GM23338 (cell line): ENCODE measurements at regions not wholly inside any gene's neighbourhood (a gene's known extent, or its start where the extent isn't known, plus 50 kb on each side); places are given as distances from the start of the nearest gene placed in this dataset.

Experiments used
- ATAC-seq: fragments of 200-7000 bp; cut with Tn5 transposase; 3 replicates; pipeline ENCODE4 v1.9.1; 2020
- DNase-seq: peaks from one replicate; pipeline ENCODE4 v3.0.0-alpha.2; 2015; ENCODE audit warnings: low spot score
- H2AFZ ChIP-seq: fragments of 200-600 bp; sonication (generic); 2 replicates; pipeline ENCODE4 v1.8.0; 2016; ENCODE audit warnings: antibody characterized with exemption, mild to moderate bottlenecking, moderate library complexity
- H3F3A ChIP-seq: fragments of 200-600 bp; sonication (generic); replicated peaks from 2 replicates; pipeline ENCODE4 v1.8.0; 2017; ENCODE audit warnings: antibody characterized with exemption, mixed run types, low read depth
- H3K27ac ChIP-seq: fragments of 200-600 bp; sonication (generic); 2 replicates; pipeline ENCODE4 v1.6.1; 2016; ENCODE audit warnings: low read depth
- H3K27me3 ChIP-seq: fragments of 200-600 bp; sonication (generic); 2 replicates; pipeline ENCODE4 v1.8.0; 2016; ENCODE audit warnings: mild to moderate bottlenecking, mixed run types, moderate library complexity; ENCODE audit not compliant: insufficient read depth
- H3K36me3 ChIP-seq: fragments of 200-600 bp; sonication (generic); 2 replicates; pipeline ENCODE4 v1.8.0; 2016; ENCODE audit warnings: mild to moderate bottlenecking; ENCODE audit not compliant: insufficient read depth
- H3K4me1 ChIP-seq: fragments of 200-600 bp; sonication (generic); 2 replicates; pipeline ENCODE4 v1.8.0; 2016; ENCODE audit warnings: mild to moderate bottlenecking, moderate library complexity; ENCODE audit not compliant: insufficient read depth
- H3K4me2 ChIP-seq: fragments of 200-600 bp; sonication (generic); 2 replicates; pipeline ENCODE4 v1.7.1; 2017; ENCODE audit warnings: mixed run types
- H3K4me3 ChIP-seq: fragments of 200-600 bp; sonication (generic); 2 replicates; pipeline ENCODE4 v1.6.1; 2016; ENCODE audit warnings: mixed run types
- H3K79me2 ChIP-seq: fragments of 200-600 bp; sonication (generic); replicated peaks from 2 replicates; pipeline ENCODE4 v1.8.0; 2017; ENCODE audit warnings: mild to moderate bottlenecking; ENCODE audit not compliant: insufficient read depth
- H3K9me2 ChIP-seq: fragments of 200-600 bp; sonication (generic); 2 replicates; pipeline ENCODE4 v1.8.0; 2017; ENCODE audit not compliant: insufficient read depth
- H4K20me1 ChIP-seq: fragments of 200-600 bp; sonication (generic); replicated peaks from 2 replicates; pipeline ENCODE4 v1.8.0; 2017; ENCODE audit warnings: mild to moderate bottlenecking; ENCODE audit not compliant: insufficient read depth
- H3K27ac Mint-ChIP-seq: 2 replicates; pipeline ENCODE4 v1.8.0; 2020; ENCODE audit warnings: inconsistent platforms, mild to moderate bottlenecking, moderate library complexity, mixed read lengths
- H3K27me3 Mint-ChIP-seq: 3 replicates; pipeline ENCODE4 v1.8.0; 2022; ENCODE audit warnings: low read depth, mild to moderate bottlenecking, moderate library complexity, mixed read lengths, inconsistent platforms; ENCODE audit not compliant: insufficient read depth, poor library complexity
- H3K36me3 Mint-ChIP-seq: 3 replicates; pipeline ENCODE4 v1.8.0; 2021; ENCODE audit warnings: low read depth, mild to moderate bottlenecking, inconsistent platforms, moderate library complexity, mixed read lengths
- H3K4me1 Mint-ChIP-seq: 3 replicates; pipeline ENCODE4 v1.8.0; 2020; ENCODE audit warnings: mild to moderate bottlenecking, inconsistent platforms, mixed read lengths
- H3K4me3 Mint-ChIP-seq: 3 replicates; pipeline ENCODE4 v1.8.0; 2021; ENCODE audit warnings: moderate library complexity, mild to moderate bottlenecking, inconsistent platforms, mixed read lengths
- H3K9me3 Mint-ChIP-seq: 3 replicates; pipeline ENCODE4 v1.8.0; 2020; ENCODE audit warnings: moderate library complexity, mild to moderate bottlenecking, inconsistent platforms, mixed read lengths
- CREB1 ChIP-seq: fragments of 250-450 bp; sonication (Bioruptor Pico); IDR thresholded peaks from 2 replicates; pipeline ENCODE4 v1.5.0; 2020; ENCODE audit warnings: low read depth, mild to moderate bottlenecking, moderate library complexity
- CTCF ChIP-seq, 2 experiments: fragments of 200-600 bp in 1 of 2; sonication (generic) in 1 of 2; conservative IDR thresholded peaks; 2 replicates each; pipeline versions ENCODE4 v1.5.1 to v1.6.1; 2016 to 2017; ENCODE audit warnings: antibody characterized with exemption in 2 of 2, low read depth in 2 of 2, mild to moderate bottlenecking in 2 of 2, moderate library complexity in 1 of 2
- ETS1 ChIP-seq: IDR thresholded peaks from 2 replicates; pipeline ENCODE4 v1.6.1; 2016; ENCODE audit warnings: antibody characterized with exemption
- EZH2 ChIP-seq: fragments of 200-600 bp; sonication (generic); IDR thresholded peaks from one replicate; pipeline ENCODE4 v1.8.0; 2017; ENCODE audit warnings: antibody characterized with exemption, mild to moderate bottlenecking, low read depth; ENCODE audit not compliant: unreplicated experiment
- EZH2phosphoT487 ChIP-seq: fragments of 200-600 bp; sonication (generic); IDR thresholded peaks from one replicate; pipeline ENCODE4 v1.8.1; 2018; ENCODE audit warnings: antibody characterized with exemption; ENCODE audit not compliant: unreplicated experiment
- JUNB ChIP-seq: IDR thresholded peaks from one replicate; pipeline ENCODE4 v1.6.1; 2016; ENCODE audit warnings: antibody characterized with exemption; ENCODE audit not compliant: unreplicated experiment
- NANOG ChIP-seq: IDR thresholded peaks from 2 replicates; pipeline ENCODE4 v1.6.1; 2016; ENCODE audit warnings: antibody characterized with exemption, borderline replicate concordance
- POLR2AphosphoS5 ChIP-seq: IDR thresholded peaks from 2 replicates; pipeline ENCODE4 v1.6.1; 2016; ENCODE audit warnings: antibody characterized with exemption, low read depth
- ZNF114 ChIP-seq: fragments of 250-450 bp; sonication (Bioruptor Pico); IDR thresholded peaks from 2 replicates; pipeline ENCODE4 v1.5.0; 2020; ENCODE audit warnings: mild to moderate bottlenecking, moderate library complexity
- ZNF331 ChIP-seq: fragments of 250-450 bp; sonication (Bioruptor Pico); IDR thresholded peaks from 2 replicates; pipeline ENCODE4 v1.5.0; 2020; ENCODE audit warnings: low read depth, mild to moderate bottlenecking, moderate library complexity
- TF ChIP-seq, protein P1 (sequence below): fragments of 250-450 bp; sonication (Bioruptor Pico); IDR thresholded peaks from 2 replicates; pipeline ENCODE4 v1.5.0; 2020; ENCODE audit warnings: mild to moderate bottlenecking, moderate library complexity

- Histone ChIP-seq H3K9me2 (no peaks in the 10 kb centered on the region; the same call in 1 of the 2 replicates), H3K4me1 (no peaks in the 10 kb centered on the region; the same call in 1 of the 2 replicates), H3K4me2 (no peak overlapping the region), H3K36me3 (no peaks in the 10 kb centered on the region), H3K79me2 (no peaks in the 10 kb centered on the region), H3K27me3 (no peaks in the 10 kb centered on the region), H3K27ac (no peak overlapping the region), H2AFZ (no peak overlapping the region), H3F3A (no peaks in the 10 kb centered on the region), H3K4me3 (no peak overlapping the region), H4K20me1 (no peaks in the 10 kb centered on the region)
- TF ChIP-seq ZNF331 (CRISPR knock-in tag), result no peak
- H3K4me1 Mint-ChIP-seq, result peaks cover 18% of the 10 kb centered on the region
- H3K4me3 Mint-ChIP-seq, result no peak overlapping the region
- H3K27me3 Mint-ChIP-seq, result peaks cover 6% of the 10 kb centered on the region
- DNase-seq (no peak), ATAC-seq (no peak)
- no peaks in the 10 kb centered on the region for H3K36me3 Mint-ChIP-seq
- no peaks in the 10 kb centered on the region for H3K9me3 Mint-ChIP-seq
- H3K27ac Mint-ChIP-seq, result no peak overlapping the region
These were observed 500.4 kb downstream of the MIAT start for GRCh38 chr22:27157666-27158370.

GRCh38 chr22:27159016-27159415 lies 501.6 kb downstream of the MIAT start:
- no peaks in the 10 kb centered on the region; the same call in 1 of the 2 replicates for H3K4me1 ChIP-seq
- H3K36me3 Mint-ChIP-seq, result no peaks in the 10 kb centered on the region
- TF ChIP-seq NANOG (no peak), POLR2AphosphoS5 (no peak), CREB1 (CRISPR knock-in tag) (no peak), ZNF114 (CRISPR knock-in tag) (no peak), ETS1 (no peak), EZH2 (no peak), EZH2phosphoT487 (no peak), CTCF (conservative IDR thresholded peaks at IDR 0.05; ENCODE audit: low read depth in 2 of 2) (no peak), JUNB (no peak)
- TF ChIP-seq, protein P1, sequence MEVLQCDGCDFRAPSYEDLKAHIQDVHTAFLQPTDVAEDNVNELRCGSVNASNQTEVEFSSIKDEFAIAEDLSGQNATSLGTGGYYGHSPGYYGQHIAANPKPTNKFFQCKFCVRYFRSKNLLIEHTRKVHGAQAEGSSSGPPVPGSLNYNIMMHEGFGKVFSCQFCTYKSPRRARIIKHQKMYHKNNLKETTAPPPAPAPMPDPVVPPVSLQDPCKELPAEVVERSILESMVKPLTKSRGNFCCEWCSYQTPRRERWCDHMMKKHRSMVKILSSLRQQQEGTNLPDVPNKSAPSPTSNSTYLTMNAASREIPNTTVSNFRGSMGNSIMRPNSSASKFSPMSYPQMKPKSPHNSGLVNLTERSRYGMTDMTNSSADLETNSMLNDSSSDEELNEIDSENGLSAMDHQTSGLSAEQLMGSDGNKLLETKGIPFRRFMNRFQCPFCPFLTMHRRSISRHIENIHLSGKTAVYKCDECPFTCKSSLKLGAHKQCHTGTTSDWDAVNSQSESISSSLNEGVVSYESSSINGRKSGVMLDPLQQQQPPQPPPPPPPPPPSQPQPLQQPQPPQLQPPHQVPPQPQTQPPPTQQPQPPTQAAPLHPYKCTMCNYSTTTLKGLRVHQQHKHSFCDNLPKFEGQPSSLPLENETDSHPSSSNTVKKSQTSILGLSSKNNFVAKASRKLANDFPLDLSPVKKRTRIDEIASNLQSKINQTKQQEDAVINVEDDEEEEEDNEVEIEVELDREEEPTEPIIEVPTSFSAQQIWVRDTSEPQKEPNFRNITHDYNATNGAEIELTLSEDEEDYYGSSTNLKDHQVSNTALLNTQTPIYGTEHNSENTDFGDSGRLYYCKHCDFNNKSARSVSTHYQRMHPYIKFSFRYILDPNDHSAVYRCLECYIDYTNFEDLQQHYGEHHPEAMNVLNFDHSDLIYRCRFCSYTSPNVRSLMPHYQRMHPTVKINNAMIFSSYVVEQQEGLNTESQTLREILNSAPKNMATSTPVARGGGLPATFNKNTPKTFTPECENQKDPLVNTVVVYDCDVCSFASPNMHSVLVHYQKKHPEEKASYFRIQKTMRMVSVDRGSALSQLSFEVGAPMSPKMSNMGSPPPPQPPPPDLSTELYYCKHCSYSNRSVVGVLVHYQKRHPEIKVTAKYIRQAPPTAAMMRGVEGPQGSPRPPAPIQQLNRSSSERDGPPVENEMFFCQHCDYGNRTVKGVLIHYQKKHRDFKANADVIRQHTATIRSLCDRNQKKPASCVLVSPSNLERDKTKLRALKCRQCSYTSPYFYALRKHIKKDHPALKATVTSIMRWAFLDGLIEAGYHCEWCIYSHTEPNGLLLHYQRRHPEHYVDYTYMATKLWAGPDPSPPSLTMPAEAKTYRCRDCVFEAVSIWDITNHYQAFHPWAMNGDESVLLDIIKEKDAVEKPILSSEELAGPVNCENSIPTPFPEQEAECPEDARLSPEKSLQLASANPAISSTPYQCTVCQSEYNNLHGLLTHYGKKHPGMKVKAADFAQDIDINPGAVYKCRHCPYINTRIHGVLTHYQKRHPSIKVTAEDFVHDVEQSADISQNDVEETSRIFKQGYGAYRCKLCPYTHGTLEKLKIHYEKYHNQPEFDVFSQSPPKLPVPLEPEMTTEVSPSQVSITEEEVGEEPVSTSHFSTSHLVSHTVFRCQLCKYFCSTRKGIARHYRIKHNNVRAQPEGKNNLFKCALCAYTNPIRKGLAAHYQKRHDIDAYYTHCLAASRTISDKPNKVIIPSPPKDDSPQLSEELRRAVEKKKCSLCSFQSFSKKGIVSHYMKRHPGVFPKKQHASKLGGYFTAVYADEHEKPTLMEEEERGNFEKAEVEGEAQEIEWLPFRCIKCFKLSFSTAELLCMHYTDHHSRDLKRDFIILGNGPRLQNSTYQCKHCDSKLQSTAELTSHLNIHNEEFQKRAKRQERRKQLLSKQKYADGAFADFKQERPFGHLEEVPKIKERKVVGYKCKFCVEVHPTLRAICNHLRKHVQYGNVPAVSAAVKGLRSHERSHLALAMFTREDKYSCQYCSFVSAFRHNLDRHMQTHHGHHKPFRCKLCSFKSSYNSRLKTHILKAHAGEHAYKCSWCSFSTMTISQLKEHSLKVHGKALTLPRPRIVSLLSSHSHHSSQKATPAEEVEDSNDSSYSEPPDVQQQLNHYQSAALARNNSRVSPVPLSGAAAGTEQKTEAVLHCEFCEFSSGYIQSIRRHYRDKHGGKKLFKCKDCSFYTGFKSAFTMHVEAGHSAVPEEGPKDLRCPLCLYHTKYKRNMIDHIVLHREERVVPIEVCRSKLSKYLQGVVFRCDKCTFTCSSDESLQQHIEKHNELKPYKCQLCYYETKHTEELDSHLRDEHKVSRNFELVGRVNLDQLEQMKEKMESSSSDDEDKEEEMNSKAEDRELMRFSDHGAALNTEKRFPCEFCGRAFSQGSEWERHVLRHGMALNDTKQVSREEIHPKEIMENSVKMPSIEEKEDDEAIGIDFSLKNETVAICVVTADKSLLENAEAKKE (CRISPR knock-in tag), result no peak

More at GRCh38 chr22:27159016-27159415, 501.6 kb downstream of the MIAT start:
- H3K27ac ChIP-seq, result no peak overlapping the region
- H3K27ac Mint-ChIP-seq, result no peak overlapping the region
- no peaks in the 10 kb centered on the region; the same call in 1 of the 2 replicates for H3K9me2 ChIP-seq
- ATAC-seq (no peak), DNase-seq (no peak)
- H3K27me3 Mint-ChIP-seq, result peaks cover 11% of the 10 kb centered on the region
- H4K20me1 ChIP-seq, result no peaks in the 10 kb centered on the region
- no peaks in the 10 kb centered on the region for H3K9me3 Mint-ChIP-seq
- H3K4me2 ChIP-seq, result no peak overlapping the region
- H3K27me3 ChIP-seq, result no peaks in the 10 kb centered on the region
- H3K36me3 ChIP-seq, result no peaks in the 10 kb centered on the region
- H2AFZ ChIP-seq, result no peak overlapping the region
- H3F3A ChIP-seq, result no peaks in the 10 kb centered on the region
- no peak overlapping the region for H3K4me3 Mint-ChIP-seq
- H3K4me1 Mint-ChIP-seq, result peaks cover 18% of the 10 kb centered on the region
- no peaks in the 10 kb centered on the region for H3K79me2 ChIP-seq
- H3K4me3 ChIP-seq, result no peak overlapping the region
